Suppressor macrophage treated with lipopolysaccharide for 1 hour (primary cell): ENCODE measurements at regions not wholly inside any gene's neighbourhood (a gene's known extent, or its start where the extent isn't known, plus 50 kb on each side); places are given as distances from the start of the nearest gene placed in this dataset.
"Not testable (repeated sequence)": the region's sequence is repeated elsewhere in the genome, so short reads cannot be mapped to it uniquely, and the experiment has no call there.

ENCODE experiments used
- DNase-seq, 3 donors: peaks; one replicate each; pipeline ENCODE4 v3.0.0-alpha.2; 2020 to 2022

DNA sequence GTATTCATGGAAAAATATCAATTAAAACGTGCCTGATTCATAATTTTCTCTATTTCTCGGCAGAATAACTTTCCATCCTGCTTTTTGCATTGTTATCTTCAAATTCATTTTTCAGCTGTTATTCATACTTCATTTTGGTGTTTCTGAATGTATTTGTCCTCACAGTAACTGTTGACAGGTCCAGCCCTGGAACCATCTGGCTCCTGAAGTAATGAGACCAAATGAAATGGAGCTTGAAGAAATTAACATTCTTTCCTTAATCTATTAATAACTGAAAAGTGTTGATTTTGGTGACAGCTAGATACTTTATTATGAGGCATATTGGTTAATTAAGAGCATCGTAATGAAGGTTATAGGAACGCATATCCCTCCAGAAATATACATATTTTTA is 257.0 kb upstream of the MINDY3 start:
- DNase-seq: no peak

DNA sequence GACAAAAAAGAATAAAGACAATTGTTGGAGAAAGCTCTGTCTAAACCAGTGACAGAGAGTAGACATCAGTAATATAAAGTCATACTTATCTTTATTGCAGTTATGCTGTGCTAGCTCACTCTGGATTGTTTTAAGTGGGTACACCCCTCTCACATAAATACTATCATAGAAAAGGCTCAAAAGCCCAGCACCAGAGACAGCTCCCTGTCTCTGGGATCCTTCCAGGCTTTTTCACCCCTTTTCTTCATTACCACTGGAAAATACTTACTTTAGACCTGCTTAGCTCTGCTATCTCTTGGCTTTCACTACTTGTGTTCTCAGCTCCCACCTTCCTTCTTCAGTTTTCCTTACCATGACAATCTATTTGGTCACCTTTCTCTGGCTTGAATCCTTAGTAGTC is 259.1 kb upstream of the MINDY3 start:
- no peak for DNase-seq

DNA sequence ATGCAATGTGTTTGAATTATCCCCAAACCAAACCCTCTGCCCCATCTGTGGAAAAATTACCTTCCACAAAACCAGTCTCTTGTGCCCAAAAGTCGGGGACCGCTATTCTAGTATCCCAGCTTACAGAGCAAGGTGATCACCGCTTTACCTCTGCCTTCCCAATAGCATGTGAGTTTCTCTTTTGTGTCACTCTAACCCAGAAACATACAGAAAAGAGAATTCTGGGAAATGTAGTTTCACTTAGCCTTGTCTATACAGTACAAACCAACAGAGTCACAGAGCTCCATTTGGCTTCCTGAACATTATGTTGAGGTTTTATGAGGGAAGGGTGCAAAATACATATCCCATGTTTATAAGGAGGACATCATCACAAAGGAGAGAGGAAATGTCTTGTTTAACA is 260.3 kb upstream of the MINDY3 start:
- no peak for DNase-seq

DNA sequence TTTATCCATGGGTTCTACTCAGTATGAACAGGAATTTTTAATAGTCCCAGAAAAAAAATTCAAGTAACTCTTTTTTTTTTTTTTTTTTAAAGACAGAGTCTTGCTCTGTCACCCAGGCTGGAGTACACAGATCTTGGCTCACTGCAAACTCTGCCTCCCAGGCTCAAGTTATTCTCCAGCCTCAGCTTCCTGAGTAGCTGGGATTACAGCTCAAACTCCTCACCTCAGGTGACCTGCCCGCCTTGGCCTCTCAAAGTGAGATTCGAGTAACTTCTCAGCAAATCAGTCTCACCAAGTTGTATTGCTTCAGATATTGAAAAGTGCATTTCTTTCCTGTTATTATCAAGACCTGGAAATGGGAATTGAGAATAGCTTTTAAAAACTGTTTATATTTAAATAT is 281.2 kb upstream of the MINDY3 start:
- no peak for DNase-seq

DNA sequence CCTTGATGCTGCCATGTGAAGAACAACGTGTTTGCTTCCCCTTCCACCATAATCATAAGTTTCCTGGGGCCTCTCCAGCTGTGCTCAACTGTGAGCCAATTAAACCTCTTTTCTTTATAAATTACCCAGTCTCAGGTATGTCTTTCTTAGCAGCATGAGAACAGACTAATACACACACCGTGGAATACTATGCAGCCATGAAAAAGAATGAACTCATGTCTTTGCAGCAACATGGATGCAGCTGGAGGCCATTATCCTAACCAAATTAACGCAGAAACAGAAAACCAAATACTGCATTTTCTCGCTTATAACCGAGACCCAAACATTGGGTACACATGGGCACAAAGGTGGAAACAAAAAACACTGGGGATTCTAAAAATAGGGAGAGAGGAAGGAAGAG is 286.7 kb upstream of the MINDY3 start:
- no peak for DNase-seq

DNA sequence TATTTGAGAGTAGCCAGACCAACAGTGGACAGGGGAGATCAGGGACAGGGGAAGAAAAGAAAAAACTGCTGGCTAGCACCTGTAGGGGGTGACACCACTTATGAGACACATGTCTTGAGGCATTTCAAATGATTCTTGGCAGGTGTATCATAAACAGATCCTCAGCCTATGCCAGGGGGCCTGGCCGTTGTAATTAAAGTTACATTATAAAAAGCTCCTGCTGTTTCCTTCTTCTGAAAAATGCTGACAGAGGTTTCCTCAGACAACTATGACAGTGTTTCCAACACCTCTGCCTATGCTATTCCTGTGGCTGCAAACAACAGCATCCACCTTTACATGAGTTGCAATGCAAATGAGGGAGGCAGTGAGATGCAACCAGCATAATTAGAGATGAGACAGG is 281.0 kb upstream of the PTER start:
- DNase-seq: no peak

DNA sequence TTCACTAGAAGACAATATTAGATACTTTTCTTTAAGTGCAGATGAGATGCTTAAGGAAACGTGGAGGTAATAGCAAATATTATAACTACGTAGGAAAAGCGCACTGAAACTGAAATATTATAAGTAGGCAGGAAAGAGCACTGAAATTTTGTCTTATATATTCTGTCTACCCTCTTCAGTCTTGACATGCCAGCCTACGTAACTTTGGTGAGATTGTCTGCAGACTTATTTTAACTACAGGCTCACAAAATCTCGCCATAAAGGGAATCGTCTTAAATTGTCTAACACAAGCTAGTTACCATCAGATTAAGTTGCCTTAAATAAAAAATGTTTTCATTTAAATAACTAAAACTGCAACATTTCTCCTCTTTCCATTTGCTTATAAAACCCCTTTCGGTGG is 280.1 kb upstream of the PTER start:
- DNase-seq: no peak

DNA sequence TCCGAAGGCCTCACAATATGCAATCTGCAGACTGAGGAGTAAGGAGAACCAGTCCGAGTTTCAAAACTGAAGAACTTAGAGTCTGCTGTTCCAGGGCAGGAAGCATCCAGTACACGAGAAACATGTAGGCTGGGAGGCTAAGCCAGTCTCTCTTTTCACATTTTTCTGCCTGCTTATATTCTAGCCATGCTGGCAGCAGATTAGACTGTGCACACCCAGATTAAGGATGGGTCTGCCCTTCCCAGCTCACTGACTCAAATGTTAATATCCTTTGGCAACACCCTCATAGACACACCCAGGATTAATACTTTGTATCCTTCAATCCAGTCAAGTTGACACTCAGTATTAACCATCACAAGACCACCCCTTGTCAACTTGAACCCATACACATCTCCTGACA is 271.7 kb upstream of the PTER start:
- not testable (repeated sequence) for DNase-seq

DNA sequence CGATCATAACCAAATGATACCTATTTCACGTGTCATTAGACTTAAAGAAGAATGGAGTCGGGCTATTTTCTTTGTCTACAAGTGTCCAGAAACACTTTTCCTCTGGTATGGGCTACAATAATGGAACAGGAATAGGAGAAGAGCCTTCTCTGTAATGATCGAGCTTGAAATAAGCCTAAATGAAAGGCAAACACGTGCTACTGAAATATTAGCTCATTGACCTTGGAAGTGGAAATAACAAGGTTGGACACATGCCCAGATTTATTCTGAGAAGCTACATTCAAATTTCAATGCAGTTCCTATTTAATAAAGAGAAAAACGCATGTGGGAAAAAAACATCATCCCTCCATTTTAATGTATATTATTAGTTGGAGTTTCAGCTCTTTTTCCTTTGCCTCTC is 254.7 kb upstream of the PTER start:
- DNase-seq: no peak

DNA sequence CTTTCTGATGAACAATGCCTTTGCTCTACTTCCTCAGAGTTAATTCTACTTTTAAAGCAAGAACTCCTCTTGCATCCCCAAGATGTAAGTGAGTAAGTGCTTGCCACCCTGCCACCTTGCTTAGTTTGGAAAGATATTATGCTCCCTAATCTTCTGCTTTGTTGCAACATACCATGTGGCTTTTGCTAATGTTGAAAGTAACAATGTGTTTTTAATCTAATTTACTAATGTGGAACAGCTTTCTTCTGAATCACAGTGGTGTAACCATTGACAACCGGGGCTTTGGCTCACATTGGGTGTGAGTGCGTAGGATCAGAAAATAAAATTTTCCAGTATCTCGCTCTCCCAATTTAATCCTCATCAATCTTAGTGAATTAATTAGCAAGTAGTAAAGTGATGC is 254.1 kb upstream of the PTER start:
- DNase-seq: no peak

DNA sequence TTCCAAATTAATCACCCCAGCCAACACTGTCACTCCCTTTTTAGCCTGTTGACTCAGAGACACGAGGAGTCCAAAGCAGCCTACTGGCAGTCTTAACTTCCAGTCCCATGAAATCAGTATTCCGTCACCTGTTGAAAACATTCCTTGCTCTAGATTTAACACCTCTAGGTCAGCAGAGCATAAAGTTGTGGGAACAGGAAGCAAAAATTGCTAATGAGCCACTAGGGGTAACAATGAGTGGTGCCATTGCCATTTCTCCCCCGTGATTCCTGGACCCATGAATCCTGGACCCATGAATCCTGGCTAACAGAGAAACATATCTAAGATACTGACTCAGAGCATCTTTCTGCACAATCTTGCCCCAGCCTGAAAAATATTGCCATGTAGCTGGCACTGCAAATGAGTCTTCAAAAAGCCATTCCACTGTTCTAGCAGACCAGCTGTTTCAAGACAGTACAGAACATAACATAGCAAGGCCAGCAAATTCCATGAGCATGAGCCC is 252.7 kb upstream of the PTER start:
- no peak for DNase-seq

DNA sequence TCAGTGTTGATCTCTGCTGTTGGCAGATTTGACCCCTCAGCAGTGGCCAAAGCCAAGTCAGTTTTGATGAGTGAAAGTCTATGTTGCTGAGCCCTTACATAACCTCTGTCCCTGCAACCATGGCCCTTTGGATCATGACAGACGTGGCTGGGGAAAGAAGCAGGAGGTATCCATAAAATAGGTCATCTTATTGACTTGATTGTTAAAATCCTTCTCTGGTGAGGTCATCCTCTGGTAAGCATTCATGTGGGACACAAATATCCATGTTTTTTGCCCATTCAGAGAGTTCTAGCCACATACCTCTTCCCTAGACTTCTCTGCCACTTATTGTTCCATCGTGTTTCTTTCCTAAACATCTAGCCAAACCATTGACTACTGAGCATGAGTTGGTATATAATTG is 251.9 kb upstream of the PTER start:
- DNase-seq: no peak

DNA sequence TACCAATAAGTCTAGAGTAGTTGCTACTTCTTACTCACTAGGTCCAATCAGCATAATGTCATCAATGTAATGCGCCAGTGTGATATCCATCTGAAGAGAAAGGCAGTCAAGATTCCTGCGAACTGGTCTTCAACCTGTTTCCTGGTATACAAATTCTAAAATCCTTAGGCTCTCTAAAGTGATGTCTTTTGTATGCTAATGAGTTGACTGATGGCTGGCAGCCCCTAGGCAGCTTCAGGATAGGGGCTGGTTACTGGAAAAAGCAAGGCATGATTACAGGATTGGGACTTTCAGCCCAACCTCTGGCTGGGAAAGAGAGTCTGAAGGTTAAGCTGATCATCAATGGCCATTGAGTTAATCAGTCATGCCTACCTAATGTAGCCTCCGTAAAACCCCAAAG is 250.2 kb upstream of the PTER start:
- DNase-seq: no peak

DNA sequence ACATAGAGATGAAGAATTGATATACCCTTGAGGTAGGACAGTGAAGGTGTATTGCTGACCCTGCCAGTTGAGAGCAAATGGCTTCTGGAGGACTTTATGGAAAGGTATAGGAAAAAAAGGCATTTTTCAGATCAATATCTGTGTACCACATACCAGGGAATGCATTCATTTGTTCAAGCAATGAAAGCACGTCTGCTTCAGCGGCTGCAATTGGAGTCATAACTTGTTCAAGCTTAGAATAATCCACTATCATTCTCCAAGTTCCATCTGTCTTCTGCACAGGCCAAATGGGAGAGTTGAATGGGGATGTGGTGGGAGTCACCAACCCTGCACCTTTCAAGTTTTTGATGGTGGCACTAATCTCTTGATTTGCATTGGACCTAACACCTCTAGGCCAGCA is 249.6 kb upstream of the PTER start:
- DNase-seq: no peak

DNA sequence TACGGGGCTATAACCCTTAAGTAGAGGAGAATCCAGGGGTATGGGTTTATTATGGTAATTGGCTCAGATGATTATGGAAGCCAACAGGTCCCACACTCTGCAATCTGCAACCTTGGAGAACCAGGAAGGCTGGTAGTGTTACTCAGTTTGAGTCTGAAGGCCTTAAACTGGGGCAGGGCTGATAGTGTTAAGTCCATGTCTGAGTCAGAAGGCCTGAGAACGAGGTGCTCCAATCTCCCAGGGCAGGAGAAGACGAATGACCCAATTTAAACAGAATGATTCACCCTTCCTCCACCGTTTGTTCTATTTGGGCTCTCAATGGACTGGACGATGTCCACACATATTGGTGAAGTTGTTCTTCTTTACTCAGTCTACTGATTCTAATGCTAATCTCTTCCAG is 244.5 kb upstream of the PTER start:
- no peak for DNase-seq

DNA sequence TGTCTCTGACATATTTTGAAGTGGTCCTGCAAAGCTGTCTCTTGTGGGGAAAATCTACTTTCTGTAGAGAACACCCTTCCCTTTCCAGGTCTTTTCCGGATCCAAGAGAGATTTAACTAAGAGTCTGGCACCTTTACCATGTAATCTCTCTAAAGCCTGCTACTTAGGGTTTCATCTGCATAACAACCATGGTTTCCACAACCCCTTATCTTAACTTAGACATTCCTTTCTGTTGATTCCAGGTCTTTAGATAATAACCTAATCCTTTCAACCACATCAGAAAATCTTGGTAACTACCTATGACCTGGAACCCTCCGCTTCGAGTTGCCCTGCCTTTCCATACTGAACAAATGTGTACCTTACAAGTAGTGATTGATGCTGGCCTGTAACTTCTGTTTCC is 243.6 kb upstream of the PTER start:
- DNase-seq: no peak

DNA sequence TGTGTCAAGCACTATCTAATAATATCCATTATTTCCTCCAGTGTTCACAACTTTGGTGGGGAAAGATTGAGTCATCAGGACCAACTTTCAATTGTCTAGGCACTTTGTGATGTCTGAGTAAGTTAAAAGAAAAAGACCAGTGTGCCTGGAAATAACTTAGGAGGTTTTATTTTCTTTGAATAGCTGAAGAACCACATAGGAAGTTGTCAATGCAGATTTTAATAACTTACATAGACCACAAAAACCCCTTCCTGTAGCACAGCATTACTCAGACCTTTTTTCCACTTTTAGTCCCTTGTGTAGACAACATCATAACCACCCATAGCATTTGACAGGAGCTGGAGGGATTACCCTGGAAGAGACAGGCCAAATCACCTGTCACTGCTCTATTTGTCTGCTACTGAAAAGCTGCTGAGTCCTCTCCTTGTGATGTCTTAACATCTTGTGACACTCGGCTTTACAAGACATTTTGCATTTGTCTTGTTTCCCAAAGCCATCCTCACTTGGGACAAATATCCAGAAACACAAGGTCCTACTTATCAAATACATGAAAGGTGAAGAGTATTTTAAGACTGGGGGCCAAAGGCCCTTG is 241.5 kb upstream of the PTER start:
- DNase-seq: no peak

DNA sequence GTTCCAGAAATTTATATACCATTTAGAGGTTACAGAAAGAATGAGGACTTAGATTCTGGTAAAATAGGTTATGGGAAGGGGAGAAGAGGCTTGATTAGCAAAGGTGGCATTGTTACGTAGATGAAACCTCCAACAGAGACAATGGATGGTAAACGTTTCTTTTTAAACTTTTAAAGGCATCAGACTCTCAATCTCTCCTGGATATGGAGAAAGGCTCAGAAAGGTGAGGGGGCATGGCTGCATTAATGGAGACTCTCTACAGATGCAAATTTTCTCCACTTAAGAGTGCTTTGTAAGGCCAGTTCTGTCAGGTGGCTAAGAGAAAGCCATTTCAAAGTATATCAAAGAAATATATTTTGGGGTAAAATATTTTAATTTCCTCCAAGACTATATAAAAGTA is 240.9 kb upstream of the PTER start:
- DNase-seq: no peak

DNA sequence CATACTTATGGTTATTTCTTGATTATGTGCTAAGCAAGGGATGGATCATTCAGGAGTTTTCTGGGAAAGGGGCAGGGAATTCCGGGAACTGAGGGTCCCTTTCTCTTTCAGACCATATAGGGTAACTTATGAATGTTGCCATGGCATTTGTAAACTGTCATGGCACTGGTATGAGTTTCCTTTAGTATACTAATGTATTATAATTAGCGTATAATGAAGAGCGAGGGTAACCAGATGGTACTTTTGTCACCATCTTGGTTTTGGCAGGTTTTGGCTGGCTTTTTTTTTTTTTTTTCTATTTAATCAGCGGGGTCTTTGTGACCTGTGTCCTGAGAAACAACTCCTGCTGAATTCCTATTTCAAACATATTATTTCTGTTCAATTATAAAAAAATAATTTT is 237.6 kb upstream of the PTER start:
- DNase-seq: no peak

DNA sequence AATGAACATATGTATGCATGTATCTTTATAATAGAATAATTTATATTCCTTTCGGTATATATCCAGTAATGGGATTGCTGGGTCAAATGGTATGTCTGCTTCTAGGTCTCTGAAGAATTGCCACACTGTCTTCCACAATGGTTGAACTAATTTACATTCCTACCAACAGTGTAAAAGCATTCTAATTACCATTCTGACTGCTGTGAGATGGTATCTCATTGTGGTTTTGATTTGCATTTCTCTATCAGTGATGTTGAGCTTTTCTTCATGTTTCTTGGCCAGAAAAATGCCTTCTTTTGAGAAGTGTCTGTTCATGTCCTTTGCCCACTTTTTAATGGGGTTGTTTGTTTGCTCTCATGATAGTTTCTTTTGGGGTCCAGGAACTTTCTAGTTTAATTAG is 213.2 kb upstream of the PTER start:
- not testable (repeated sequence) for DNase-seq

DNA sequence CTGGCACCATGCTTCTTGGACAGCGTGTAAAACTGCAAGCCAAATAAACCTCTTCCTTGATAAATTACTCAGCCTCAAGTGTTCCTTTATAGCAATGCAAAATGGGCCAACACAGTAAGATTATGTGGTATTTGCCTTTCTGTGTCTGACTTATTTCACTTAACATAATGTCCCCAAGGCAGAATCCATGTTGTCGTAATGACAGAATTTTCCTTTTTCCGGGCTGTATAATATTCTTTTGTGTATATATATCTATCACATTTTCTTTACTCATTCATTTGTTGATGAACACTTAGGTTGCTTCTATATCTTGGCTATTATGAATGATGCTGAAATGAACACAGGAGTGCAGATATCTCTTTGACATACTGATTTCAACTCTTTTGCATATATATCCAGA is 209.1 kb upstream of the PTER start:
- no peak for DNase-seq

DNA sequence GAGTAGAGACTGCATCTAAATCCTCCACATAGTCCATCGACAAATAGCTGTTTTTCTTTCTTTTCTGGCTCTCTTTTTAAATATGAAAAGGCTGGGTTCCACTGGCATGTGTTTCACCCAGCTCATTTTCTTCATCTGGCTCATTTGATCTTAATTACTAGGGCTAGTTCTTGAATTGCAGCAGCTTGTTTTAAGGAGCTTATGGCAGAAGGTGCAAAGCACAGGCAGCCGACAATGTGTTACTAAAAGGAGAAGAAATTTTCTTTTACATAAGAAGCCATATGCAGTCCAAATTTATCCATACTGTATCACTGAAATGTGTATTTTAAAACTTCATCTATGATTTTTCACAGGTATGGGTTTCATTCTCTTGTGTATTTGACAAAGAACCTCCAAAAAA is 205.6 kb upstream of the PTER start:
- DNase-seq: no peak

DNA sequence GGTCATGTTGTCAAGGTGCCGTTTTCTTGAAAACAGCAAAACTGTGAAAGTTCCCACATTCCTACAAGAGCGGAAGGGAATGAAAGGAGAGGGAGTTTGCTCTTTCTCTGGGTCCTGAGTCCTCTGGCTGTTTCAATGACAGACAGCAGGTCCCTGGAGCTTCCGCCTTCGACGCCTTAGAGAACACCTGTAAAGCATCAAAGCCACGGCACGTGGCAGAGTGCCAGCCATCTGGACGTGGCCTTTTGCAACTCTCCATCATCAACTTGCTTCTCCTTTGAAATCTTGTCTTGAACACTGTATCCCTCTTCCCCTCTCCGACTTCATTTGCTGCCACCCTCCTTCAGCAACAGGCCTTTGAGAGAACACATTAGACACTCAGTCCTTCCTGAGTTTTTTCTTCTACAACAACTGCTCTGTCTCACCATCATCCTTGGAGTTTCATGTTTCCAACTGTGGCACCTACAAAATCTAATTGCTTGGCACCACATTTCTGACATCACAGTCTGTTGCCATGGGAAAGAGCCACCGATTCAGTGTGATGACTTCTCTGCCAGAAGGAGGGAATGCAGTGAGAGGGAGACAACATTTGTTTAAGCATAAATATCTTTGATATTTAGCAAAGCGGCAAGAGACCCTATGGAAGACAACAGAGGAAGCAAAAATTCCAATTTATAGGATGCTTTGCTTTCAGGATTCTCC is 204.9 kb upstream of the PTER start:
- no peak for DNase-seq

DNA sequence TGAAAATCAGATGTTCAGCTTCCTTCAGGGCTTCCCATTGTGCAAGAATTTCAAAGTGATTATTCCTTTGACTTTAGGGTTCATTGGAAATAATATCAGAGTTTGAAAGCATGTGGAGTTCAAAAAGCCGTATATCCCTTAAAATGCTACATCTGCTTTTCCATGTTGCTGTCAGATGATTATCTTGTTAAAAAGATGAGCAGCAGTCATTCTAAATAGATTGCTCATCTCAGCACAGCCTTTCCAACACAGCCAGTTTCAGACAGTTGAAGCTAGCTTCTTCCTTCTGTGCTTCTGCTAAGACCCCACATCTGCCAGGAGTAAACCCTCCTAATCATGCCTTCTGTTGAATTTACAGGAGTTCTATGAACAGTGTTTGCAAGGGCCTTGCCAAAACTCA is 204.4 kb upstream of the PTER start:
- DNase-seq: no peak

DNA sequence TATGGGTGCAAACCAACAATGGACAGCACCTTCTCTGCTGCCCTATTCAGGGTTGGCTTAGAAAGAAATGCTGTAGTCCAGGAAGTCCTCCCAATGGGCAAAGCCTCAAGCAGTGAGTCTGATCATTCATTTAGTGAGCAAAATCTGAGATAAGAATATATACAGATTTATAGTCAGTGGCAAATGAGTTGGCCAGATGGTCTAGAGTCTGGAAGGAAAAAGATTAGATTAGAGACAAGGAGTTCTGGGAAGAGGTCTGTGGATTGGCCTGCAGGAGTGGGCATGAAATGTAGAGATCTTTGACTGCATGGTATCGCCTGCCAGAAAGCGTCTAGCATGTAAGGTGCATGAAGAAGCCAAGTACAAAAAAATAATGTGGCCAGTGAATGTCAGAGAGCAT is 201.9 kb upstream of the PTER start:
- DNase-seq: no peak
